SK-MEL-5 (cell line): ENCODE measurements at regions not wholly inside any gene's neighbourhood (a gene's known extent, or its start where the extent isn't known, plus 50 kb on each side); places are given as distances from the start of the nearest gene placed in this dataset.
"Not testable (repeated sequence)": the region's sequence is repeated elsewhere in the genome, so short reads cannot be mapped to it uniquely, and the experiment has no call there.

Source experiments
- DNase-seq: peaks from one replicate; pipeline ENCODE4 v3.0.0-alpha.2; 2016; ENCODE audit warnings: low read depth, low spot score
- in situ Hi-C: cut with HindIII; loops from 2 replicates; pipeline ENCODE4 v1.10.0; 2016; ENCODE audit warnings: low sequenced_read_pairs, high pct_unique_total_duplicates, low pct_unique_long_range_greater_than_20kb

GRCh38 chr21:10270211-10270610 is 251.2 kb upstream of the TPTE start:
- in situ Hi-C loops, DNase-seq: not testable (repeated sequence)

GRCh38 chr21:10271666-10272207 is 249.6 kb upstream of the TPTE start:
- in situ Hi-C loops, result not testable (repeated sequence)
- peak; percentile 0 for DNase-seq

GRCh38 chr21:10272216-10272615 is 249.2 kb upstream of the TPTE start:
- no peak for DNase-seq
- in situ Hi-C loops, result no loop called here

- no peak for DNase-seq
- in situ Hi-C loops, result no loop called here
These were observed 248.2 kb upstream of the TPTE start for GRCh38 chr21:10273196-10273595.

- DNase-seq, in situ Hi-C loops: not testable (repeated sequence)
These were observed 247.5 kb upstream of the TPTE start for GRCh38 chr21:10273794-10274338.
